NCI-H526 (cell line): ENCODE measurements at regions not wholly inside any gene's neighbourhood (a gene's known extent, or its start where the extent isn't known, plus 50 kb on each side); places are given as distances from the start of the nearest gene placed in this dataset.
"Not testable (repeated sequence)": the region's sequence is repeated elsewhere in the genome, so short reads cannot be mapped to it uniquely, and the experiment has no call there.

Source experiments
- DNase-seq, 2 experiments: peaks; one replicate each; lab custom pipeline; 2025; lab: John Stamatoyannopoulos, UW

DNA sequence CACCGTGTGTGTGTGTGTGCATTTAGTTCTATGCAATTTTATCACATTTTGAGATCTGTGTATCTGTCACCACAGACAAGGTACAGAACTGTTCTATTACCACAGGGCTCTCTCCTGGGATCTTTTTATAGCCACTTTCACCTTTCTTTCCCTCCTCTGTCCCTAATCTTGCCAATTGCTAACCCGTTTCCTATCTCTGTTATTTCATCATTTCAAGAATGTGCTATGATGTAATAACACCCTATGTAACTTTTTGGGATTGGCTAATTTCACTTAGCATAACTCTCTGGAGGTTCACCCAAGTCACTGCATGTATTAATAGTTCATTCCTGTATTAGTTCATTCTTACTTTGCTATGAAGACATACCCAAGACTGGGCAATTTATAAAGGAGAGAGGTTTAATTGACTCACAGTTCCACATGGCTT is 657.7 kb downstream of the QKI start:
- no peak for DNase-seq

DNA sequence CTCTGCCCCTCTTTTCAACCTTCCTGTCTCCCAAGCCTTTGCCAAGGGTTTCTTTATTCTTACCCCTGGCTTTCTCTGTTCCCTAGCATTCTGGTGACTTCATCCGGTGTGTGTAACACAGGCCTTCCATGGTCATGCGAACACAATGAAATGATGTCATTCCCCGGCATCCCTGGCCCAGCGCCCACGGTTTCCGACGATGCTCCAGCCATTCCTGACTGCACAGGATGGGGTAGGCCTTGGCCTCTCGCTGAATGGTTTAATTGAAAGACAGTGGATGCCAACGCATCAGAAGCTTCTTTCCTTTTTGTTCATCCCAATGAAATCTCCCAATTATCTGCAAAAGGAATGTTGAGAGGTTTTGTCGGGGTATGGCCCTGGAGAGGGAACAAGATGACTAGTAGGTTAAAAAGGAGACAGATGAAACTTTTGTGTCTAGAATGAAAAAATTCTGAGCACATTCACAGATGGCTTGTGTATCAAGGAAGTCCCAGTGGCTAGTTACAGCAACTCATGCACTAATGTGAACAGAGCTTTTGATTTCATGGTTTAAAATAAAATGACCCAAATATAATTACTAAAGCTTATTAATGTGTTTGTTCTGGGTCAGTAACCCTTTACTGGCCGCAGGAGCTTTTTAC is 655.0 kb downstream of the QKI start:
- DNase-seq: no peak

DNA sequence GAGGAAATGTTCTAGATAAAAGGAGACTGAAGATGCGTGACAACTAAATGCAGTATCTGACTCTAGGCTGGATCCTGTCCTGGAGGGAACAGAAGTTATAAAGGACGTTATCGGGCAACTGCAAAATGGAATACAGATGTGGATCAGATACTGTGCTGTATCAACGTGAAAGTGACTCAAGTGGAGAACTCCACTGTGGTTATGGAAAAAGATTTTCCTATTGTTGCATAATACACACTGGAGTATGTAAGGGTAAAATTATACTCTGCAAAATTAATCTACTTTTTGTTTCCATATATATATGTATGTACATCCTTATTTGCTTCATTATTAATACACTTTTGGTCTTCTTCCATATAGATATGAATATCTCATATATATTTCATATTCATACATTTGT is 654.0 kb downstream of the QKI start:
- DNase-seq: no peak

DNA sequence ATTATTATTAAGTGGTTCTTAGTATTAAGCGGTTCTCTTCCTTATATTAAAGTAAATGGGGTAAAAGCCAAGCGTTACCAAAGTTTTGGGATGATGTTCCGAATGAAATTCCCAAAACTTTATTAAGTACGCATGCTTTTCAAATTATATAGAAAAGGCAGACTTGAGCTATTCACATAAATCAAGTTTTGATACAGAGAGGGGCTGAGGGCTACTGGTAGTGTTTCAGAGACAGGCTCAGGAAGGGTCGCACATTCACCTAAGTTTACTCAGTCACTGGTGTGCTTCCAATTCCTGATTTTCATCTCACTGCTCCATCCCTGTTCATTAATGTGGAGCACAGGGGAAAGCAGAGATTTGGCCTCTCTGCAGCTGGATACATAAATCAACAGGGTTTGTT is 652.2 kb downstream of the QKI start:
- DNase-seq: no peak

DNA sequence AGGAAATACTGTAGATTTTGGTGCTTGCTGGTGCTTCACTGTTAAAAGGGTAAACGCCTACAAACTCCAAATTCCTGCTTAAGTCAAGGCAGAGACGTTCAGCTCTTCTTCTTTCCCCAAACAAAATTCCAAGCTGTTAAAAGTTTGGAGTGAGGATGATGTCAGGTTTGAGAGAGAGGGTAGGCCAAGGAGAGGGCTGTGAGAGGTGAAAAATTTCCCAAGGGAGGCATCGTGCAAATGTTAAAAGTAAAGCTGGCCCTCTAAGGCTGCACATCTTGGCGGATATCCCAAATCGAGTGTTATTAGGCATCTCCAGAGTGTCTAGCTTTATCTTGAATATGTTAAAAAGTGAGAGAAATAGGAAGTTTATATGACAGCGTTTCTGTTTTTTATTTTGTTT is 651.8 kb downstream of the QKI start:
- no peak for DNase-seq

DNA sequence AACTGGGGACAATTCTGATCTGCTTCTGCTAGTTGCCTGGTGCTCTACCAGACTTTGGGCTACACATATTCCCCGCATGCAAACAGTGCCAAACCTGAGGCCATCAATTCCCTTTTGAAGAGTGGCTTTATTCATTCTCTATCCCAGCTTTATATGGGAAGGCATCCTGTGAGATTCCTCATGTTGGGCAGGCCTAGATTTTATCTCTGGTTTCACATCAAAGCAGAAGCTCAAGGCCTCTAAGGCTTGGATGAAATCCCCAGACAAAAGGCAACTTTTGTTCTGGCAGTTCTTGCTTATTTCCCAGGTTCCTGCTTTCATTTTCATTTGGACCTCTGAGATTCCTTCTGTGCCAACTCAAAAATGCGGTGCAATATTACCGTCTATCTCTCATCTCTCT is 648.8 kb downstream of the QKI start:
- no peak for DNase-seq

DNA sequence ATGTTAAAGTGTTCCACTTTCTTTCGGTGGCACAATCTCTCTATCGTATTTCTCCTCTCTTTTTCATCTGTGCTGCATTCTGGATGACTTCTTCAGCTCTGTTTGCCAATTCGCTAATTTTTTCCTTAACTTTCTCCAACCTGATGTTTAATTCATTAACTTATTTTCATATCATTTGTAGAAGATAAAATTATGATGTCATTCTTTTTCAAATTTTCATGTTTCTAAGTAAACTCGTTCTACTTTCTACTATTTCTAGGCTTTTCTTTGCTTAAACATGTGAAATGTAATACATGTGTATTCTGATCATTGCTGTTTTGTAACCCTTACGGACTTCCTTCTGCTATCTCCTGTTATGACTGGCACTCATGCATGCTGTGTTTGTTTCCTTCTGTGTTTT is 648.4 kb downstream of the QKI start:
- DNase-seq: no peak

DNA sequence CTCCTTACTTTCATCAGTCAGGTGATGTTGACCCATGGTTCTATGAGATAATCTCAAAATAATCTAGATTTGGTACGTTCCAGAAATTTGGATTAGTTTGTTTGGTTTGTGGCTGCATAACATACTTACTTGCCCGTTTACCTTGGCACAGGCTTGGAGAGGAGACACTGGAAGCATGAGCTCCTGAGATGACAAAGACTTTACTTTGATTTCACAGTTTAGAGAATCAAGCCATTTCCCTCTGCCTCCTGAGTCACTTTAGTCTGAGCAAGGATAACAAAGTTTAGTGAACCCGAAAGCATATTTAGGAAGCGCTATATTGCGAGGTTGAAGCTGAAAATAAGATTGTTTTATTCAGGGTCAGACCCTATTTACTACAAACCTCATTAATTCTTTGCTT is 643.4 kb downstream of the QKI start:
- no peak for DNase-seq

DNA sequence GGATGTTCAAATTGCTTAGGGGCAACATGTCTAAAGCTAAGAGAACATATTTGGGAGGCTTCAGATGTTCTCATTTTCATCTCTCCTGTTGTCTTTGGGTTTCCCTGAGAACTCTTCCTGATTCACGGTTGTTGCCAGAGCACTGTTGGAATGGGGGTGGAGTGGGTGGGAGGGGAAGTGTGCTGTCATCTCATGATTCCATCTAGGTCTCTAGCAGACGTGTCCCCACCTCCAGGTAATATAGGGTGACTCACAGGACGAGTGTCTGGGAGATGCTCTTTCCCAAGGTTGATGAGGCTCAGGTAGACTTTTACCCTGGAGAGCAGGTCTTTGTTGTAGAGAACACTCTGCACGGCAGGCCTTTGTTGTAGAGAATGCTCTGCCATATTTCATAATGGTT is 636.9 kb downstream of the QKI start:
- no peak for DNase-seq

DNA sequence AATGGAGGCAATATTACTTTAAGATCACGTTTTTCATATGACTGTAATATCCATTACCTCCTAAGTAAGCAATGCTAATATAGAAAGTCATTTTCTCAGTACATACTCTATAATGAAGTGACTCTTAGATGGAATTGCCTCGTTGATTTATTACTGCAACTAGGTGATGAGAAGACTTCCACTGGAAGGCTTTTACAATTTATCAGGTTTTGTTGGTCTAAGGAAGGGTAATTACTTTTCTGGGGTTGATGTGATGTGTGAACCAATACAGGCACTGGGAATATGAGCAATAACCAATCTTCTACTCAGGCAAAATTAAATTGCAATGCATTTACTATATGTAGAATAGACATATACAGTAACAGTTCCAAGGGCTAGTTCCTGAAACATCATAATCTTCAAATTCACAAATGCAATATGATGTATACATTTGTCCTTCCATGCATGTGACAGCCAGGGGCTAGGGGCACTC is 635.0 kb downstream of the QKI start:
- no peak for DNase-seq

DNA sequence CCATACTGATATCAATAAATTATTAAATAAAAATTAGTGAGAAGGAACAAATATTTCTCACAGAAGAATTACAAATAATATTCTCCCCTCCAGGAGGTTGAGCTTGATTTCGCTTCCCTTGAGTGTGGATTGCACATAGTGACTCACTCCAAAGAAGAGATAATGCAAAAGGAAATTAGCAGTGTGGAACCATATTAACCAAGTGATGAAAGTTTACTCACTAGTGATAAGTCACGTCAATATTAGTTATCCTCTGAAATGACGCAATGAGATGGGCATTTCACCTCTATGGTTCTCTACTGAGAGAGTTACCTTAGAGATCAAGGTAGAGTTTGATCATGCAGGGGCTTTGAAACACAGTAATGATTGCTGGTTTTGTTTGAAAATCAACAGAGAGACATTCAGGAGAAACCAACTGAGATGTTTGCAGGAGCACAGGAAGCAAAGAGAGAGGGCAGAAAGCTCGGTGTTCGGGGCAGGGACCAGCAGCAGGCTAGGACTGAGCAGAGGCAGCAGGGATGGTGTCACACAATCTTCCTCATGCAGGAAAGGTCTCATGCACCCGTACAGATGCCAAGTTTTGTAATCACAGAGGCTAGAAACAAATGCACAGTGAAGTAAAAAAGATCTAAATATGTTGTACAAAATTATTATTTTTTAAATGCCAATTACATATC is 634.5 kb downstream of the QKI start:
- DNase-seq: no peak

DNA sequence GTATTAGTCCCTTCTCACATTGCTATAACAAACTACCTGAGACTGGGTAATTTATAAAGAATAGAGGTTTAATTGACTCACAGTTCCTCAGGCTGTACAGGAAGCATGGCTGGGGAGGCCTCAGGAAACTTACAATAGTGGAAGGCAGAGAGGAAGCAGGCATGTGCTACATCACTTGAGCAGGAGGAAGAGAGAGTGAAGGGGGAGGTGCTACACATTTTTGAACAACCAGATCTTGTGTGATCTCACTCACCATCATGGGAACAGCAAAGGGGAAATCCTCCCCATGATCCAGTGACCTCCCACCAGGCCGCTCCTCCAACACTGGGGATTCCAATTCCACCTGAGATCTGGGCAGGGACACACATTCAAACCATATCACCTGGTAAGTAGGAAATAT is 630.6 kb downstream of the QKI start:
- no peak for DNase-seq

DNA sequence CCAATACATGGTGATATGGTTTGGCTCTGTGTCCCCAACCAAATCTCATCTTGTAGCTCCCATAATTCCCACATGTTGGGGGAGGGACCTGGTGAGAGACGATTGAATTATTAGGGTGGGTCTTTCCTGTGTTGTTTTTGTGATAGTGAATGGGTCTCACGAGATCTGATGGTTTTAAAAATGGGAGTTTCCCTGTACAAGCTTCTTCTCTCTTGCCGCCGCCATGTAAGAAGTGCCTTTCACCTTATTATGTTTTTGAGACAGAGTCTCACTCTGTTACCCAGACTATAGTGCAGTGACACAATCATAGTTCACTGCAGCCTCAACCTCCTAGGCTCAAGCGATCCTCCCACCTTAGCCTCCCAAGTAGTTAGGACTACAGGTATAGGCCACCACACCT is 629.1 kb downstream of the QKI start:
- DNase-seq: not testable (repeated sequence)

DNA sequence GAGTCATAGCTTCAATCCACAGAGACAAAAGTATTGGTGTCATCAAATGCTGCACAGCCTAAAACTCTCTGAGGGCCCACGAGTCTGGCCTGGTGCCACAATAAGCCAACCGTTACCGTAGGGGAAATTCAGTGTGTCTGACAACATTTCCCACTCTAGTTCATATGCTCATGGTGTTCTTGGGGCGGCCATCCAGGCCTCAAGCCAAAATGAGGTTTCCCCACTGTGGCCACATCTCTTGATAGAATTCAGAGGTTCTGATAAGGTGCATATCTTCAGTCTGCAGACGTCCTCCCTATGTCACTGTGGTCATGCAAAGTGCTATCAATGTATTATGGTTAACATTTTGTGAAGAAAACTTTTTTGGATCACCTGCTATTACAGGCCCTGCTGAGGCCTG is 627.7 kb downstream of the QKI start:
- DNase-seq: no peak

DNA sequence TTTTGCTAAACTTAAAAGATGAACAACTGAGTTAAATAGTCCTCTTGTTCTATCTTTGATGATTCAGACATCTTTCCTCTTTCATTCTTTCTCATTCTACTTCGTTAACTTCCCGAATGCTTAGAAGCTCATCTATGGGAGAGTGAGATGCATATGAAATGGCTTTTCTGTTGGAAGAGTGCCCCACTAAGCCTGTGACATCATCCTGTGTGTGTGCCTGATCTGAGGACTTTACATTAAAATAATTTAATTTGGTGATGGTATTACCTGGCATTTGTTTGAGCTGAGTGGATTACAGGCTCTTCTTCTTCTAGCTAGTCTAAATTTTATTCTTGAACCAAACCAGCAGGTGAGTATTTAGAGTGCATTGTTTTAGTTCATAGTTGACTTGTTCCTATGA is 626.5 kb downstream of the QKI start:
- no peak for DNase-seq

DNA sequence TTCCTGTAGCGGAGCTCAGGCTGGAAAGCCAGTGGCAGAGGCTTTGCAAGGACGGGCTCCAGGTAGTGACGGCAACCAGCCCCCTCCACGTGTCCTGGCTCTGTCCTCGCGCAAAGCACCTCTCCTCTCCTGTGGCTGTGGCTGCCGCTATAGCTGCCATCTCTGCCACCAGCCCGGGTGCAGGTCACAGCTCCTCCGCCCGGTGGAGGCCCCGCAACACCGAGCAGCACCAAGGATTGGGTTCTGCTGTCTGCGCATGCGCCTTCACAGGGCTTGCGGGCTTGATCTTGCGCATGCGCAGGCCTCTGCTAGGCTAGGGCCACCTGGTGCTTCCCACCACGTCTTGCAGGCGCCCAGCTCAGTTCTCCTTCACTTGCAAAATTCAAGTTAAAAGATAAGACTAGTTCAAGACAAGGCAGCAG is 625.4 kb downstream of the QKI start:
- no peak for DNase-seq

DNA sequence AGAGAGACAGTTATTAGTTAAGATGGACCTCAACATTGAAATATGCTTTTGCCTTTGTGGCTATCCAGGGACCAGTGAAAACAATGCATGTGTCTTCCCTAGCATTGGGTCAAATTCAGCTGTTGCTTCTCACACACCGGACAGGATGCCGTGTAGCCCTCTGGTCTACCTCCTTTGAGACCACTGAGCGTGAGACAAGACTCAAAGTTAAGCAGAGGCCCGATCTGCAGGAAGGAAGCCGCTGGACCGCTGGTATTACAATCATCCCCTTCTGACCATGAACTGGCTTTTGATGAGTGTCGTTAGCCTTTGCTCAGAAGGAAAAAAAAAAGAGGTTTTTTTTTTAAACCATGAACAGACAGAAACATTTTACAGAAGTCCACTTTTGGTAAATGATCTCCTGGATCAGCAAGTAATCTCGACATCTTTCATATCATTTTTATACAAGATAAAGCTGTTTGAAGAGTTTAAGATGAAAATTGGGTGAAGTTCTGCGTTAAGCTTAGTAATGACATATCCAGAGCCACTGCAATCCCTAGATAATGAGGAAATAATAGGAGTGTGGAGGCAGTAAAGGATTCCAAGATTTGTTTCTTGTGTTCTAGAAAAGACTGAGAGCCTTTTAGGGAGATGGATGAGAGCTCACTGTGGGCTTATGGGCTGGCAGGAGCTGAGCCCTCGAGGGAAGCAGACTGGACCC is 622.8 kb downstream of the QKI start:
- no peak for DNase-seq

DNA sequence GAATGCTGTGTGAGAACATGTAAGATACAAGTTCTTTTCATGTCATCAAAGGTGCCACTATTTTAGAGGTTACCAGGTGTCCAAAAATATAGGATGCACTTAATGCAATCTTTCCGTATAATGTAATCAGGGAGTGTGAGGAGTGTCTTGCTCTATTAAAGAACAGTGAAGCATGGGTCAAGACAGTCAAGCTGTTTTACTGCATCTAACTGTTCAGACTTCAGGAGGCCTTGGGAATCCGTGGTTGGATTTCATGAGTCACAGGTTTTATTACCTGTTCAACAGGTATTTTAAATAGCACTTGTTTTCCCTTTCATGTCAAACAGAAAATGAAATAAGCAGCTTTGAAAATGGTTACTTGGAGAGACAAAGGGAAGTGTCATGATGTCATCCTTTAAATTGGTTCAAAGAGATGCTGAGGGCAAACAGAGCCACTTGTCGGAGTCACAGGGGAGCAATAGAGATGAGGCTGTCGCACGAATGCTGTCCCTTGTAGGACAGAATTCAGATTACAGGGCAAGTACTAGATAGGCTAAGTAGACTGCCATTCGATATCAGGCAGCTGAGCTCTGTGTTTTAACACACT is 621.5 kb downstream of the QKI start:
- DNase-seq: no peak

DNA sequence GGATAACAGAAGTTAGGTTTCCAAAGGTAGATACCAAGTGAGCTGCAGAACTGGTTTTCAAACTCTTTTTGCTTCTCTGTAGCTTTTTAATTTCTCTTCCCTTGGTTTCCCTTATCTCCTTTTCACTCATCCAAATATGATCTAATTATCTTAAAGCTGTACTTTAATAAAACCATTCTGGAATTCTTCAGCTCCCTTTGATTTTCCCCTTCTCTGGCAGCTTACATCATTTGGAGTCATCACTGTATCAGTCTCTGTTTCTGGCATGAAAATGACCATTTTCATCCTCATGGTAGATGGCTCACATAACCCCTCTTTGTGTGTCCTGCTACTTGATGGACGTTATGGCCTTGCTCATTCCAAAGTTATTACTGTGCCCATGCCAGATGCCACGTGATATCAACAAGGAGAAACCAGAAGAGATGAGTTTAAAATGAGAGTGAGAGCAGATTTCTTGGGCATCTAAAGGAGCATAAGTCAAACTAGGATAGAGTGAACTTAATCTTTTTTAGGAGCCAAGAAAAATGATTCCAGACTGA is 620.2 kb downstream of the QKI start:
- no peak for DNase-seq

DNA sequence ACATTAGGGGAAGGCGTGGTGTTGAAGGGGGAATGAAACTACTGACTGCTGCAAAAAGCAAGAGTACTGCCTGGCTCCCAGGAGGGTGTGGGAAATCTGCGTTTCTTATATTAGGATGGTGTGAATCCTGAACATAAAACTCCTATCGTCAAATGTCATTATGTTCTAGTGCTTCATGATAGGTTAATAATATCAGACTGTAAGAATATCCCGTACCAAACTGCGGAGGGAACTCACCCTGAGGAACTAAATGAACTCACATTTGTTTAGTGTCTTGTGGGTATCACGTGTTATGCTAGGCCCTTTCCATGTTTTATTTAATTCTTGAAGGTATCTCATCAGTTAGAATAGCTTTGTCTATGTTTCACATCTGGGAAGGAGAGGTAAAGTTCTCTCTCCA is 610.7 kb downstream of the QKI start:
- no peak for DNase-seq

DNA sequence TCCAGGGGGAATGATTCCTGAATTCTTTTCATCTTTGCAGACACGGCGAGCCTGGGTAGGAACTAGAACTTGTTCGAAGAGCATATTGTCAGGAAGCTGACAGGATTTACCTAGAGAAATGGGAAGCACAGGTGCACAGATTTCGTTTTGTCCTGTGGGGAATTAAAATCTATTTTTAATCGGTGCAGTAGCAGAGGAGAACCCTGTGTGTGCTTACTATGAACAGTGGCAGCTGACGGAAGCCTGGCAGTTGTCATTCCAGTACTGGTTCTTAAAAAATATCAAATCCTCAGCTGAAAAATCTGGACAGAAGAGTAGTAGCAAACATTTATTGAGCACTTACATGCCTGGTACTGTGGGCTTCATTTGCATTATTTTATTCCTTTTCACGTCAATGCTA is 609.0 kb downstream of the QKI start:
- DNase-seq: no peak

DNA sequence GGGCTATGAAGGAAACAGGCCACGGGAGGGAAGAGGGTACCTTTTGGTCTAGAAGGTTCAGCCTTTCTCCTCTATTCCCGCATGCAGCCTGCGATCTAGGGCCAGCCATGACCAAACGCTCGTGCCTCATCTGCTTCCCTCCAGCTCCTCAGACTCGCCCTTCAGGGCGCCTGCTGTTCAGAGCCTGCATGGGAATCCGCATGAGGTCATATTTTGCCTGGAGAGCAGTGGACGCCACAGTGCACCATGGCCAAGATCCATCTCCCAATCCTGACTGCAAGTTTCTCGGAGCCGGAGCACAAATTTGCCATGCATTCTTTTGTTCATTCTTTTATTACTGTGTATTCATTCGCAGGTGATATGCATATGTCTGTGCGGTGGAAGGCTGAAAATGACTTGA is 608.1 kb downstream of the QKI start:
- DNase-seq: no peak
